Fibroblast of the conjunctiva (primary cell): ENCODE measurements at regions not wholly inside any gene's neighbourhood (a gene's known extent, or its start where the extent isn't known, plus 50 kb on each side); places are given as distances from the start of the nearest gene placed in this dataset.
"Not testable (repeated sequence)": the region's sequence is repeated elsewhere in the genome, so short reads cannot be mapped to it uniquely, and the experiment has no call there.

Experiments used
- DNase-seq: peaks from one replicate; pipeline ENCODE4 v3.0.0-alpha.2; 2010; ENCODE audit warnings: low read depth

- DNase-seq = not testable (repeated sequence)
These were observed 68.3 kb upstream of the ZNF658 start for GRCh38 chr9:66832222-66832621.

GRCh38 chr9:66837242-66837937 is 63.1 kb upstream of the ZNF658 start:
- not testable (repeated sequence) for DNase-seq
